Dendritic cell treated with granulocyte-macrophage colony-stimulating factor and Interleukin-4, amounts not matched to agents 40 ng/mL and 50 ng/mL, for 4 days (primary cell): ENCODE measurements at regions not wholly inside any gene's neighbourhood (a gene's known extent, or its start where the extent isn't known, plus 50 kb on each side); places are given as distances from the start of the nearest gene placed in this dataset.

Source experiments
- H3K27ac Mint-ChIP-seq: one replicate; pipeline ENCODE4 v1.8.0; 2022; ENCODE audit warnings: mild to moderate bottlenecking, mixed read lengths
- H3K27me3 Mint-ChIP-seq: one replicate; pipeline ENCODE4 v1.8.0; 2022; ENCODE audit warnings: mild to moderate bottlenecking, mixed read lengths
- H3K36me3 Mint-ChIP-seq: one replicate; pipeline ENCODE4 v1.8.0; 2022; ENCODE audit warnings: low read depth, mixed read lengths
- H3K4me1 Mint-ChIP-seq: one replicate; pipeline ENCODE4 v1.8.0; 2022; ENCODE audit warnings: low read depth, mixed read lengths
- H3K4me3 Mint-ChIP-seq: one replicate; pipeline ENCODE4 v1.8.0; 2022; ENCODE audit warnings: mild to moderate bottlenecking, moderate library complexity, mixed read lengths
- H3K9me3 Mint-ChIP-seq: one replicate; pipeline ENCODE4 v1.8.0; 2022; ENCODE audit warnings: mixed read lengths
- intact Hi-C: fragments of 100-400 bp; cut with micrococcal nuclease; formaldehyde crosslinking; loops from one replicate; pipeline ENCODE4 v1.15.0; 2022

DNA sequence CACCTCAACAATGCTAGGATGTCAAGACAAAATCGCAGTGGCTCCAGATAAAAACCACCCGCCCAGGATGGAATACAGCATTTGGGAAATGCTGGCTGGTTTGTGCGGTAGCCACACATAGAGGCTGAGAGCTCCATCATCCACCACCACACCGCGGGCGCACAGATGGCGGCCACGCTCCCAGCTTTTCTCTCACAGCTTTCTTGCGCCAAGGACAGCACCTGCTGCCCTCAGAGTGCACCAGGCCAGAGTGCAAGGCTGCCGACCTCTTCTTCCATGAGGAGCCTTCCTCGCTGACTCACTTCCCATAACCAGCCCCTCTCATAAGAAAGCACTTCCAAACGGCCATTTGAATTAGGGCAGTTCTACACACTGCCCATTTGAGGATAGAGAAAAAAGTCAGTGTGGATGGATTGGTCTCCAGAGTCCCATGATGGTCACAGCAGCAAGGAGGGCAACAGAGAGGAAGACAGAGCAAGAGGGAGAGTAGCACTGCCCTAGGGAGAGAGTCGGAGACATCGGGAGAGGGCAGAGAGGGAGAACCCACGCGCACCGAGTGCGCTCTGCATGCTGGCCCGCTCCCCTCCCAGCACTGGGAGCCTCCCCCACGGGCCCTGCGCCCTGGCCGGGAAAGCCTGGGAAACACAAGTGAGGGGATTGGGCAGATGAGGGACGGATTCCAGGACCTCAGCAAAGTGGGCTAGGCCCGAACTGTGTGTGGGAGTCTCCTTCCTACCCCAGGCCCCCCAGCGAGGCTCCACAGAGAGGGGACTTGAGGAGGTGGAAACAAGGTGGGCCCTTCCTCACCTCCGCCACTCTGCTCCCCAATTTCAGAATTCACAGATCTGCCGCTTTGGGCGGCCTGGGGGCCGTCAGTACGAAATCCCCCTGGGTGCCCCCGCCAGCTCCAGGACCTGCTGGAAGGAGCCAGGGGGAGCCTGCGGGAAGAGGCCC is 156.9 kb downstream of the USP12 start:
- Mint-ChIP-seq H3K4me3 (no peak overlapping the region), H3K27me3 (no peaks in the 10 kb centered on the region), H3K27ac (no peak overlapping the region), H3K4me1 (peaks cover 8% of the 10 kb centered on the region), H3K9me3 (no peaks in the 10 kb centered on the region), H3K36me3 (no peaks in the 10 kb centered on the region)
- intact Hi-C loops = no loop called here

DNA sequence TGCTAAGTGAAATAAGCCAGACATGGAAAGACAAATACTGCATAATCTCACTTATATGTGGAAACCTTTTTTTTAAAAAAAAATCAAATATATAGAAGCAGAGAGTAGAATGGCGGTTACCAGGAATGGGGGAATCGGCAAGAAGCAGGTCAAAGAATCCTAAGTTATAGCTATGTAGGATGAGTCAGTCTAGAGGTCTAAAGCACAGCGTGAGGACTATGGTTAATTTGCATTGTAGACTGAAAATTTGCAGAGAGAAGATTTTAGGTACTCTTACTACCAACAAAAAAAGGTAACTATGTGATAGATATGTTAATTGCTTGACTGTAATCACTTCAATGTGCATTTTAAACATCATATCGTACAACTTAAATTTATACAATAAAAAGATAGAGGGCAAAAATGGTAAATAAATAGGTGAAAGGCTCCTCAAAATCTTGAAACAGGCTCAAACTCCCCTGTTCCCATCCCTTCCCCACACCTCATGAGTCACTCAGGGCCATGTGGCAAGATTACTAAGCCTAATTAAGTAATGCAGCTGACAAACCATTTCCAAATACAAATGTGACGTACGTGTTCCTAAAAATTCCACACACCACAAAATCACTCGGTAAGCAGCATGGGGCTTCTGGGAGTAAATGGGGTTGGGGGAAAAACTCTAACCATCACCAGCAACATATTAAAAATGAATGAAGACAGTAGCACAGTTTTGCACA is 159.0 kb downstream of the USP12 start:
- peaks cover 8% of the 10 kb centered on the region for H3K4me1 Mint-ChIP-seq
- intact Hi-C loops = no loop called here
- H3K4me3 Mint-ChIP-seq = no peak overlapping the region
- no peaks in the 10 kb centered on the region for H3K36me3 Mint-ChIP-seq
- no peaks in the 10 kb centered on the region for H3K9me3 Mint-ChIP-seq
- peaks cover 5% of the 10 kb centered on the region for H3K27me3 Mint-ChIP-seq
- H3K27ac Mint-ChIP-seq = no peak overlapping the region

DNA sequence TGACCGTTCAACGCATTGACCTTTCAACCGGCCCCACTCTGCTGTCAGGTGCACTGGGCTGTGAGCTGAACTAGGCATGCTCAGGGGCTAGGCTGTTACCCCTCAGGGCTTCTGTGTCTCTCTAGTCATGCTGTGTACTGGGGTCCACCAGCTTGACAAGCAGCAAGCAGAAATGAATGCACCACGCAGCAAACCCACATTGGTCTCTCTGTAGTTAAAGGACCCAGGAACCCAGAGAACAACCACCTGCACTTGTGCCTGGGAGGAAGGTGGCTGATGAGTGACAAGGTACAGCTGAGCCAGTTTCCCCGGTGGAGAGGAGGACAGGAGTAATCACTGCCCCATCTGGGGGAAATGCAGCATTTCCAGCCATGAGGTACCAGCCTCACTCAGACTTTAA is 159.9 kb downstream of the USP12 start:
- Mint-ChIP-seq H3K27ac (no peak overlapping the region), H3K9me3 (no peaks in the 10 kb centered on the region), H3K4me1 (peaks cover 12% of the 10 kb centered on the region), H3K4me3 (no peak overlapping the region), H3K36me3 (no peaks in the 10 kb centered on the region), H3K27me3 (peaks cover 15% of the 10 kb centered on the region)
- intact Hi-C loops = no loop called here

DNA sequence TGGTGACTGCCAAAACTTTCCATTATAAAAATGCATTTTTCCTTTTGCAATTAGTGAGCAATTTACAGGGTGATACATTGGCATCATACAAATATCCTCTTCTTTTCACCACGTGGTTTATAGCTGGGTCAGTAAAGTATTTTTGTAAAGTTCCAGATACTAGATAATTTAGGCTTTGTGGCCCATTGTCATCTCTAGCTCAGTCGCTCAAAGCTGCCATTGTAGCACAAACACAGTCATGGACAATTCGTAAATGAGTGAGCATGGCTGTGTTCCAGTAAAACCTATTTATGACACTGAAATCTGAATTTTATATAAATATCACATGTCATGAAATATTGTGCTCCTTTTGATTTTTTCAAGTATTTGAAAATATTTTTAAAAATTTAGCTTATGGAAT is 162.9 kb downstream of the USP12 start:
- H3K9me3 Mint-ChIP-seq = no peaks in the 10 kb centered on the region
- intact Hi-C loops = no loop called here

DNA sequence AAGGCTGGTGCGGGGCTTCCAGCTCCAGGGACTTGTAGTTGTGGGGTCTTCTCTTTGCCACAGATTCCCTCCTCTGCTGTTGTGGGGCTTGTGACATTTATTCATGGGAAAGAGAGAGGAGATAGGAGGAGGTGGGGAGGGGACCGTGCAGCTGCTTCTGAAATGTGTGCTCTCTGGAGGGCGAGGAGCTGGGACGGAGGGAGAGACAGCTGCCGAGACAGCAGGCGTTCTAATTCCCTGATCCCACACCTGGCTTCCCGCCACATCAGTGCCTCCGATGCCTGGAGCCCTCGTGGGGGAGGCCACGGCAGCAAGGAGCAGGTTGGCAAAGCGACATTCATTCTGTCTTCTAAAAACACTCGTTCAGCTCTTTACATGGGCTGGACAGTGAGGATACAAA is 164.4 kb downstream of the USP12 start:
- Mint-ChIP-seq H3K4me1 (peaks cover 6% of the 10 kb centered on the region), H3K36me3 (no peaks in the 10 kb centered on the region), H3K27me3 (peaks cover 36% of the 10 kb centered on the region), H3K9me3 (no peaks in the 10 kb centered on the region), H3K4me3 (no peak overlapping the region), H3K27ac (no peak overlapping the region)
- intact Hi-C loops = no loop called here

More for the DNA sequence above, 162.9 kb downstream of the USP12 start:
- H3K27me3 Mint-ChIP-seq = peaks cover 36% of the 10 kb centered on the region
- H3K36me3 Mint-ChIP-seq = no peaks in the 10 kb centered on the region
- no peak overlapping the region for H3K27ac Mint-ChIP-seq
- peaks cover 14% of the 10 kb centered on the region for H3K4me1 Mint-ChIP-seq
- H3K4me3 Mint-ChIP-seq = no peak overlapping the region

DNA sequence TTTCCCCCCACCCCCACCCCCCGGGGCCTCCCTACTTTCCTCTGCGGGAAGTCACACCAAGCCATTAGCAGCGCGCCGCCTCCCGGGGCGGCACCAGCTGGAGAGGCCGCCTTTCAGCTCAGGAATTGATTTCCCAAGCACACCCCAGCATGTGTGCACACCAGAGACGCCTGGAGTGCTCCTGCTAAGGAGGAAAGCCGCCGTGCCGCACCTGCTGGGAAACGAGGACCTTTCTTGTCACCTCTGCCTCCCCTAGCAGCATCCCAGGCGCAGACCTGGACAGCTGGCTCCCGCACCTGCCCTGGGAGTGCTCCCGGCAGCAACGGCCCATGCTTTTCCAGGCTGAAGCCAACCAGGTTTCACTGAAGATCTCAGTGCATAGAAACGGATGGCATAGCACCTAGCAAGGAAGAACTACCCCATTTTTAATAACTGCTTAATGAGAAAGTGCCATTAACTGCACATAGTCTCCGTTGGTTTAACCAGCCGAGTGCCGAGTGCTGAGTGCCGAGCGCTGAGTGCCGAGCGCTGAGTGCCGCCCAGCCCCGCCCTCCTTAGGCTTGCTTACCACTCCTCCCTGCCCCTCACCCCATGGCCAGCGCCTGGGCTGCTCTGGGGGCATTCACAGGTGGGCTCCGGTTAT is 165.0 kb downstream of the USP12 start:
- H3K4me1 Mint-ChIP-seq = peaks cover 6% of the 10 kb centered on the region
- intact Hi-C loops = no loop called here
- peaks cover 36% of the 10 kb centered on the region for H3K27me3 Mint-ChIP-seq
- H3K9me3 Mint-ChIP-seq = no peaks in the 10 kb centered on the region
- H3K36me3 Mint-ChIP-seq = no peaks in the 10 kb centered on the region
- no peak overlapping the region for H3K27ac Mint-ChIP-seq
- no peak overlapping the region for H3K4me3 Mint-ChIP-seq

DNA sequence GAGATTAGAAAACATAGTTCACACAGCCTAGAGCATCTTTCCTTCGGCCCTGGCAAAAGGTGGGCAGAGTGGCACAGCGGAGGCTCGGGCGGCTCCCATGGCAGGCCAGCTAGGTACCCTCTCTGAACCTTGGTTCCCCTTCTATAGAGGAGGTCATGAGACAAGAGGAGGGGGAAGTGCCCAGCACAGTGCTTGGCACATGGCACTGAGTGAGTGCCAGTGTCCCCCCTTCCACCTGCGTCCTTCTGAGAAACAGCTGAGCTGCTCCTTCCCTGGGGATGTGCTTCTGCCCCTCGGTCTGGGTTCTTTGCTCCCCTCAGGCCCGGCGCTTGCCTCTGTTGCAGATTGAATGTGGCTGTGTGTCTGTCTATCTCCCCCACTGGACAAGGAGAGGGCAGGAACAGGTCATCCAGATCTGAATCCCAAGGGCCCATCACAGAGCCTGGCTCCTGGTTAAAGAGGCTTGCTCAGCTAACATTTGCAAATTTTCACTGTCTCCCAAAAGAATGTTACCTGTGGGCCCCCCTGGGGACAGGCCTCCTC is 165.6 kb downstream of the USP12 start:
- Mint-ChIP-seq H3K4me1 (peaks cover 6% of the 10 kb centered on the region), H3K27me3 (peaks cover 36% of the 10 kb centered on the region), H3K4me3 (no peak overlapping the region), H3K27ac (no peak overlapping the region), H3K9me3 (no peaks in the 10 kb centered on the region), H3K36me3 (no peaks in the 10 kb centered on the region)
- intact Hi-C loops = no loop called here

DNA sequence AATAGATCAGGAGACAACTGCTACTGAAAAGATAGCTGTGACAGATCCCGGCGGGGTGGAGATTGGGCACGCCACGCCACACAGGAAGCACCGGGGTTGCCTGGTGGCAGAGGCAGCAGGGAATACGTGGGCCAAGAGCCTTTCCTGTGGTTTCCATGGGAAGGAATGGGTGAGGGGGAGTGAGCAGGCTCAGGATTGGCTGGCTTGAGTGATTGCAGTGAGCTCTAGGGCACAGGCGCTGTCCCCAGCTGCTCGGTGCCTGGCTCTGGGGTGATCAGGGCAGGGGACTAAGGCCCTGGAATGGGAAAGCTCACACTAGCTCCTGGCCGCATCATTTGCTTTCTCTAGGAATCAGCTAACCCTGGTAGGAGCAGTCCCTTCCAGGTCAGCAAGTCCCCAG is 166.1 kb downstream of the USP12 start:
- Mint-ChIP-seq H3K4me1 (peaks cover 6% of the 10 kb centered on the region), H3K27me3 (peaks cover 36% of the 10 kb centered on the region), H3K36me3 (no peaks in the 10 kb centered on the region), H3K27ac (no peak overlapping the region), H3K4me3 (no peak overlapping the region), H3K9me3 (no peaks in the 10 kb centered on the region)
- intact Hi-C loops = no loop called here

DNA sequence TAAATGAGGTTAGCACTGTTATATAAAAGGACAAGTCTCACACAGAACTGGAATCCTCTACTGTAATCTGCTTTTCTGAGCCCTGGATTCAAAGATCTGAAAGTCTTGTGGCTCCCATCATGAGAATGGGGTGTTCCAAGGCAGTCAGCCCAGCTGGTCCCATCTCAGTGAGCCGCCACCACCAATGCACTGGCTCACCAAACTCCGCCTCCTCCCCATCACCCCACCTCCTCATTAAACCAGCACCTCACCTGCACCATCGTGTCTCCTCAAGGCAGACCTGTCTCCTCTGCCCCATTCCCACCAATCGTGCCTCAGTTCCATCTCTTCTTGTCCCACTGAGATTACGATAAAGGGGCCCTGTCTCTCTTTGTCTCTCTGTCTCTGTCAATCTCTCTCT is 166.7 kb downstream of the USP12 start:
- Mint-ChIP-seq H3K9me3 (no peaks in the 10 kb centered on the region), H3K27ac (no peak overlapping the region), H3K36me3 (no peaks in the 10 kb centered on the region)

DNA sequence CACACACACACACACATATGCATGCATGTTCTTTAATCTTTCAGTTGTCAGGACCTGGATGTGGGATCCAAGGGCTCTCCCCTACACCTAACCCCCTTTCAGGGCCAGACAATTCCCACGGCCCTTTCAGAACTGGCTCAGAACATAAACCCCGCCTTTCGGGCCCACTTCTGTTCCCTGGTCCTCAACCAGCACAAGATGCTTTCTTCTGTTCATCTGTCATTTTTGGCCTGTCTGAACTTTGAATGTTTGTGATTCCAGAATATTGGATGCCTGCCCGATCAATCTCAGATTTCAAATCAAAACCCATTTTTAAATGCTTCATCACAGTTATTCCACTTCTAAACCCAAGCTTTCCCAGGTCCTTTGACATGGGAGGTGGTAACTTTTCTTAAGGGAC is 167.3 kb downstream of the USP12 start:
- peaks cover 6% of the 10 kb centered on the region for H3K4me1 Mint-ChIP-seq
- H3K27ac Mint-ChIP-seq = no peak overlapping the region
- intact Hi-C loops = no loop called here
- H3K4me3 Mint-ChIP-seq = no peak overlapping the region
- H3K36me3 Mint-ChIP-seq = no peaks in the 10 kb centered on the region
- peaks cover 36% of the 10 kb centered on the region for H3K27me3 Mint-ChIP-seq
- no peaks in the 10 kb centered on the region for H3K9me3 Mint-ChIP-seq

More for the DNA sequence above, 166.7 kb downstream of the USP12 start:
- Mint-ChIP-seq H3K27me3 (peaks cover 36% of the 10 kb centered on the region), H3K4me3 (no peak overlapping the region), H3K4me1 (peaks cover 6% of the 10 kb centered on the region)
- intact Hi-C loops = no loop called here

DNA sequence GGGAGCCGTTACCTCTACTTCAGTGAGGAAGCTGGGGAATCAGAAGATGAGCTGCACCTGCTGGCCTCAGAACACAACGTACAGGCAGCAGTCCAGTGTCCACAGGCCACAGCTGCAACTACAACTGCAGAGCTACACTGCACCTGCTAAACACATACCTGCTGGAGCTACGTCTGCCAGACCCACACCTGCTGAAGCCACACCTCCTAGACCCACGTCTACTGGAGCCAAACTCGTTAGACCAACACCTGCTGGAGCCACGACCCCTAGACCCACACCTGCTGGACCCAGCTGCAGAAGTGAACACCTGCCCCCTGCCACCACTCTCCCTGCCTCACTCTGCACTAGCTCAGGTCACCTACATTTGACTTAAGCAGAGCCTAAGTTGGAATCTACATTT is 169.9 kb downstream of the USP12 start:
- Mint-ChIP-seq H3K36me3 (no peaks in the 10 kb centered on the region), H3K4me3 (no peak overlapping the region), H3K27me3 (peaks cover 22% of the 10 kb centered on the region), H3K27ac (no peak overlapping the region), H3K9me3 (no peaks in the 10 kb centered on the region), H3K4me1 (peaks cover 2% of the 10 kb centered on the region)
- intact Hi-C loops = no loop called here

DNA sequence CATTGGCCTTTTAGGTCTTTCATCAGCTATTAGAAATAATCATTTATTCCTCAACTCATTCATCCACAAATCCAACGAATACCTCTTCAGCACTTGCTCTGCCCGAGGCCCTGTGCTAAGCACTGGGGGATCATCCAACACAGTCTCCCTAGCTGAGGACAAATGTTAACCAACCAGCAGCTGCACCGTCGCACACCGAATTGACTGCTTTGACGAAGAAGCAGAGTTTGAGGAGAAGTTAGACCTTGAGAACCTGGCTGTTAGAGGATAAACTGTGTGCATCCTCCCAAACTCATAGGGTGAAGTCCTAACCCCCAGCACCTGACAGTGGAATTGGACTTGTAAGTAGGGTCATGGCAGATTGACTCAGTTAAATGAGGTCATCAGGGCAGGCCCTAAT is 170.9 kb downstream of the USP12 start:
- Mint-ChIP-seq H3K4me1 (no peaks in the 10 kb centered on the region), H3K4me3 (no peak overlapping the region), H3K27ac (no peak overlapping the region), H3K9me3 (no peaks in the 10 kb centered on the region), H3K36me3 (no peaks in the 10 kb centered on the region), H3K27me3 (peaks cover 11% of the 10 kb centered on the region)
- intact Hi-C loops = no loop called here

DNA sequence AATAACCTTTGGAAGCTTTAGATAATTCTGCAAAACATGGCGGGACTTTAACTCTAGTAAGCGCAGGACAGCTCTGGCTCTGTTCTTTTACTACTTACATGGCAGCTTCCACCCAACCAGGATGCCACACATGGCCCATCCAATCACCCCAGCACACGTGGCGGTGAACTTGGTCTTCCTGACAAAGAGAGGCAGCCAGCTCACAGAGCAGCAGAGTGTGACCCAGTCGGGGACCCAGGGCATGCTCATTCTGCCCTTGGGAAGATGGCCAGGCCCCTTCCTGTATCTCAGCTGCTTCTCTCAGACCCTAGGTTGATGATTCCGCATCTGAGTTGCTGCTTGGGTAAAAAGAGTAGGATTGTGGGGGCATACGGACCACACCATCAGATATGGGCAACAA is 172.1 kb downstream of the USP12 start:
- Mint-ChIP-seq H3K4me1 (no peaks in the 10 kb centered on the region), H3K36me3 (no peaks in the 10 kb centered on the region), H3K27ac (no peak overlapping the region), H3K9me3 (no peaks in the 10 kb centered on the region), H3K4me3 (no peak overlapping the region), H3K27me3 (peaks cover 2% of the 10 kb centered on the region)
- intact Hi-C loops = no loop called here

DNA sequence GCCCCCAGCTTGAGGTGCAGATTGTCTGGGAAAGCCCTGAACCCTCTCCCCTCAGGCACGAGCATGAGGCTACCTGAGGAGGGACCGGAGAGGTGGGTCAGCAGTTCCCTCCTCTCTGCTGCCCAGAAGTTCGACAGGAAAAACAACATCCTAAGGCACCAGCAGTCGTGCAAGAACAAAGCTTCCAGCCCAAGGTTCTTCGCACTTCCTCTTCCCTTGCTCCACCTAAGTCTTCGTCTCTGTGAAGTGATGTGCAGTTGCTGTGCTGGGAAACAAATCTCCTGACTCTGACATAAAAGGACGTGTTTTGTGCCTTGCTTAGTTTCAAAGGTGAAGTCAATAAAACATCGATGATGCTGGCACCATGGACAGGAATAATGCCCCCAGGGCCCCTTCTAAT is 173.3 kb downstream of the USP12 start:
- intact Hi-C loops = no loop called here
- no peaks in the 10 kb centered on the region for H3K4me1 Mint-ChIP-seq
- H3K27ac Mint-ChIP-seq = no peak overlapping the region
- no peaks in the 10 kb centered on the region for H3K27me3 Mint-ChIP-seq
- no peaks in the 10 kb centered on the region for H3K9me3 Mint-ChIP-seq
- H3K36me3 Mint-ChIP-seq = no peaks in the 10 kb centered on the region
- no peak overlapping the region for H3K4me3 Mint-ChIP-seq
